KBM-7 (cell line): ENCODE measurements at regions not wholly inside any gene's neighbourhood (a gene's known extent, or its start where the extent isn't known, plus 50 kb on each side); places are given as distances from the start of the nearest gene placed in this dataset.

Experiments
- DNase-seq: peaks from one replicate; pipeline ENCODE4 v3.0.0-alpha.2; 2015
- in situ Hi-C: fragments of 300-500 bp; cut with MboI; formaldehyde crosslinking; loops from 2 replicates; pipeline ENCODE4 v1.14.3; 2020; ENCODE audit warnings: low sequenced_read_pairs, low pct_unique_long_range_greater_than_20kb, mixed read lengths

DNA sequence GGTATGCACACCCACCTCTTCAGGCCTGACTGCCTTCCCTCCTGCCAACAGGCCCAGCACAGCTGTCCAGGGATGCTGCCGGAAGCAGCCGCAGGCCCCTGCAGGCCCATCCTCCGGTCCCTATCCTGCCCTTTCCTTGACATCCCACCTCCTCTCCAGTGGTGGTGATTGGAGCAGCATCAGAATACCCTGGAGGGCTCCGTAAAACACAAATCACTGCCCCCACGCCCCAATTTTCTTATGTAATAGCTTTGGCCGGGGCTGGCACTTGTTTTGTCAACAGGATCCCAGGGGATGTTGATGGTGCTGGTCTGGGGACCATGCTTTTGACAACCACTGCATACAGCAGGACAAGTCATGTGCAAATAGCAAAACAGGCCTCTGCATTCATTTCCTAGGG, 274.5 kb downstream of the GADD45G start:
- in situ Hi-C loops = no loop called here

DNA sequence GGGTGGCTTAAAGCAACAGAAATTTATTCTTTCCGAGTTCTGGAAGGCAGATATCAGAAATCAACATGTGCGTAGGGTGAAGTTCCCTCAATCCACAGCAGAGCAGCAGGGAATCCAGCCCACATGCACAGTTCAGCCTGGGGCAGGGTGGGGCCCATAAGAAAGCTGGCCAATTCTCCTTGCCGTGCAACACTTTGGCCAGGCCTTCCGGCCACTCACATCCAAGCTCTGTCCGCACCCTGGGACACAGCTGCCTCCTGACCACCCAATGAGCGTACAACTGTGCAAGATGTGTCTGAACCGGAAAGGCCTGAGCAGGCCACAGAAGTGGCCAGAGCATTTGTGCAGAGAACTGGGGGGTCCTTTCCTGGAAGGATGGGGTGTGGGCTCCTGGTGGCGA, 274.9 kb downstream of the GADD45G start:
- in situ Hi-C loops = no loop called here
- DNase-seq = no peak

More for the DNA sequence above, 274.5 kb downstream of the GADD45G start:
- DNase-seq = no peak

DNA sequence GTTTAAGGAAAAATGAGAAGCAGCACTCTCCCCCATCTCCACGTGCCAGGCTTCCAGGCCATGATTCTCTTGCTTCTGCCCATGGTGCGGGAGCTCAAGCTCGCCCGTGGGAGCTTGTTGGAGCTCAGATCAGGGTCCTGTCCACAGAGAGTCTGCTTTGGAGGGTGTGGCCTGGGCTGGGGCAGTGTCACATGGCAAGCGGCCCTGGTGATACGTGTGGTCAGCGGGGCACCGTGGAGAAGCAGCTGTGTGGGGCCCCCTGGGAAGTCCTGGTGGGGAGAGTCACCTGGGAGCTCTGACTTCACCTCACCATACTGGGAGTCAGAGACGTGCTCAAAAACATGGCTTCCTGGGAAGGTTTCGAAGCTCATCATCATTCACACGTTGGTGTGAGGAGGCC, 275.3 kb downstream of the GADD45G start:
- no peak for DNase-seq
- in situ Hi-C loops = no loop called here

DNA sequence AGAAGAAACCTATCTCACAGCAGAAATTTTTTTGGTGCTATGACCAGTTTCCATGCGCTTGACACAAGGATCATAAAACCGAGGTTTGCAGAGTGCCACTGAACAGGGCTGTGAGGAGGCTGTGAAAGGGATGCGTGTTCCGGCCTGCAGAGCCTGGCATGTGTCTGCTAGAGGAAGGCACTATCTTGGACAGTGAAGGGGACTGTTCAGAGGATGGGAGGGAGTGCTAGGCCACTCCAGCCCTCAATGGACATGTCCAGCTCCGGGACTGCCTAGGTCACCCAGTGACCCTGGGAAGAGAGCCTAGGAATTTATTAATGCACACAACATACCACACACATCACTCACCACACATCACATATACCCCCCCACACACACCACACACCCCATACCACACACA, 275.9 kb downstream of the GADD45G start:
- DNase-seq = no peak
- in situ Hi-C loops = no loop called here

DNA sequence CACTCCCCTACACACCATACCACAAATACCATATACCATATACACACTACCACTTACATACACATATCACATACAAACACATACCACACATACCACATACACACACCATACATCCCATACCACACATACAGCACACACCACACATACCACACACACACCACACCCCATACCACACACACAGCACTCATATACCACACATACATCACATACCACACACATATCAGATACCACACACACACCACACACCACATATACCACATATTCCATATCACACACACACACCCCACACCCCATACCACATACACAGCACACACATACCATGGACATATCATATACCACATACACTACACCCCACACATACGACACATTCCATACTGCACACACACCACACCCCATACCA, 276.6 kb downstream of the GADD45G start:
- in situ Hi-C loops = no loop called here

DNA sequence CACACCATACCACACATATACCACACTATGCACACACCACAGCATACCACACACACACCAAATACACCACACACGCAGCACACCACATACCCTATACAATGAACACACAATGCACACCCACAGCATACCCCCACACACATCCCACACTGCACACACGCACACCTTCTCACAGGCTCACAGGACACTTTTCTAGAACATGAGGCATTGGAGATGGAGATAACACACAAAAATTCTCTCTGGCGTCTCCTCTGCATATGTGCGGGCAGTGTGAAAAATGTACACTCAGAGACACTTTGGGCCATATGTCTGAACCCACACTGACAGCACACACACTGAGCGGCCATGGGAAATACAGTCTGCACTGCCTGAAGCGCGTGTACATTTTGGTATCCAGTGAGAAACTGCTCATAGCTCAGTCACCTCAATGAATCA, 278.1 kb downstream of the GADD45G start:
- in situ Hi-C loops = no loop called here
- no peak for DNase-seq

More for the DNA sequence above, 276.6 kb downstream of the GADD45G start:
- no peak for DNase-seq

DNA sequence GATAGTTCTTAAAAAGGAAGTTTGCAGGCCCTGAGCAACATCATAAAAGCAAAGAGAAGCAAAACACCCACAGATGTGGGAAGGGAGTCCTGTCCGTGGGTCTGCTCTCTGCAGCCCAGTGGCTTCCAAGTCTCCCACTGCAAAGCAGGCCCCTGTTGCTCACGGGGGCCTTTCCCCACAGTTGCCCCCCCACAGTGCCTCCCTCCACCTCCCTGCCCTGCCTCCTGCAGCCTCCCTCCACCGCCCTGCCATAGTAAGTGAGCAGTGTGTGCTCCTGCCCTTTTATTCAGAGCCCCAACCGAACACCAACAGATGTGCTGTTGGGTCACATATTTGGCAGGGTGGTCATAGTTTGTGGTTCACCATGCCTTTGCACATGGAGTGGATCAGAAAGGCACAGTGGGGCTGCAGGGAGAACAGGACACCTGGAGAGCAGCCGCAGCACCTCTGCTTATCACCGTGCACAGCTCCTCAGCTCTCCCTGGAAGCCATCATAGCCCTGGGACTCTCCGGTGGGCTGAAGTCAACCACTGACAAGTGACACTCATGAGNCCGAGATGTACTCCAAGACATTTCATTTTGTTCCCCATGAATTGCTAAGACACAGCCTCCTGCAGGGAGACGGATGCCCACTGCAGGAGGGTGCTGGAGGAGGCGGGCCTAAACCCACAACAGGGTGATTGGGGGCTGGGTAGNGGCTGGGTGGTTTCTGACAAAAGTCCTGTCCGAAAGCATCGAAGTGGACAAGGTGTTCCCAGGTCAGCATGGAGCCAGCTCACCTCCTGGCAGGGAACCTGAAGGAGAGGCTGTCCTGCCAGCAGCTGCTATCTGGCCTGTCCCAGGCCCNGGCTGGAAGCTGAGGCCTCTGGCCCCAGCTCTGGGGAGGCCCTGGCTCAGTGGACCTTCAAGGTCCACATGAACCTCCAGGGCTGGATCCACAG, 278.9 kb downstream of the GADD45G start:
- in situ Hi-C loops = no loop called here
- DNase-seq = no peak

DNA sequence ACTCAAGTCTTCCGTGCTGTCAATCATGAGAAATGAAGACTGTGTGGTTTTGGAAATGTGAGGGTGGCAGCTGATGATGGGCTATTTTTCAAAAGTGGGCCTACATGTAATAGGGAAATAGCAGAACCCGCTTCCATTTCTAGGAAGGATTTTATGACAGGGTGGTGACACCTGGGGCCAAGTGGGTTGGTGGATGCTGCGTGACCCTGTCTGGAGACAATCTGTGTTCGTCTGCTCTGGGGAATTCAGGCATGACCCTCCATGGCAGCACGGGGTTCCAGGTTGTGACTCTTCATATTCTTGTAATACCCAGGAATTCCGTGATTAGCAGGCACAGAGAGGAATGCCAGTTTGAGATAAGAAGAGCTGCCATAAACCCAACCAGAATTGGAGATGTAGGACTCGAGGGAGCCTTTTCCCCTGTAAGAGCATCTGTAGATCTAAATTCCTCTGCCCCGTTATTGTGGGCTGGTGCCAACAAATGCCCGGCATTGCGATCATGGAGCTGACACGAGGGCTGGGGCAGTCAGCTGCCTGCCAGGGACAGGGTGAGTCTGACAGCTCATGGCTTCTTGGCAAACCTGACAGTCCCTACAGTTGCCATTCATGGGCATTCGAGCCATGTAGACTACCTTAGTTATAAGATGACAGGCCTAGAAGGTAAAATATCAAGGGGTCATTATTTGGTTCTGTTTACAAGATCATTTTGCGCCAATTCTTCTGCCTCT, 279.7 kb downstream of the GADD45G start:
- DNase-seq = no peak
- in situ Hi-C loops = no loop called here

DNA sequence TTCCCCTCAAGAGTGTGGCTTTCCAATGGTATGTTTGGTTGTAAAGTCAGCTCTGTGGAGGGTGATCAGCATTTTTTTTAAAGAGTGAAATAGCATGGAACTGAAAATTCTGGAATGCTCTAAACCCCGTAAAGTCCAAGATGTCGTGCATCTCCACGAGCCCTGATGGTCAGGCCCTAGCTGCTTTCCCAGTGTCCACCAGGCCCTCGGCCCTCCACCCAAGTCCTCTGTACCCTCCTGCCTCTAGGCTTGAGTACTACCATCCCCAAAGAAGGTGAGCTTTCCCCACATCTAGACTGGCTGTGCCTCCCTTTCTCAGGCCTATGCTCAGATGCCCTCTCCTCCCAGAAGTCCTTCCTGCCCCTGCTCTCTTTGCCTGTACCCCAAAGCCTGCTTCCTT, 280.3 kb downstream of the GADD45G start:
- in situ Hi-C loops = no loop called here
- no peak for DNase-seq

DNA sequence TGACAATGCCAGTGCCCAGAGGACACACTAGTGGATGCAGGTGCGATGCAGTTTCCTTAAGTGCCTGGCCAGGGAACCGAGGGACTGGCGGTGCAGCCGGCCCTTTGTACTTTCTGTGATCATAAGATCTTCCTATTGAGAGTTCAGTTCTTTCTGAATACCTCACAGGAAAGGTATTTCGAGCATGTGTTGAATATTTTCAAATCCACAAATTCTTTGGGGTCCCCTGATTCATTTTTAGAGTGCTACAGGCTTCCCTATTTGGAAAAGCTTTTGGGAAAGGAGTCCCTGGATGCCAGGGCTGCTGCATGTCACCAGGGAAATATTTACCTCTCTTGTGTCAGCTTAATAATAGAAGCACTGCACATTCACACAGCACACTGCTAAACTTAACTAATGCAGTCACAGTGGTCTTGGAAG, 281.5 kb downstream of the GADD45G start:
- no peak for DNase-seq
- in situ Hi-C loops = no loop called here

DNA sequence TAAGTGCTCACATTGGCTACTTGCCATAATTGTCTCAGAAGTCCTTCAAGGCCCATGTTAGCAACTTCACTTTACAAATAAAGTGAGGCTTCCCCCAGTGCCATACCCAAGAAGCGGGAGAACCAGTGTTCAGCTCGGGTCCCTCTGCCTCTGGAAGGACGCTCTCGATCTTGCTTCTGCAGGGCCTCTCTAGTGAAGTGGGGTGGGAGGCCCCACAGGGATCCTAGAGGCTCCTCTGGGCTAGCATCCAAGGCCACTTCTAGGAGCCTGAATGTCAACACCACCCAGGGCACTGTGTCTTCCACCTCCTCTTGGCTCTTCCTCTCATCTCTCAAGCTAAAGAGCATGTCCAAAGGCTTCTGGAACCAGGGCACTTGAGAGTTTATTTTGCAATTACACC, 282.5 kb downstream of the GADD45G start:
- in situ Hi-C loops = no loop called here
- no peak for DNase-seq

DNA sequence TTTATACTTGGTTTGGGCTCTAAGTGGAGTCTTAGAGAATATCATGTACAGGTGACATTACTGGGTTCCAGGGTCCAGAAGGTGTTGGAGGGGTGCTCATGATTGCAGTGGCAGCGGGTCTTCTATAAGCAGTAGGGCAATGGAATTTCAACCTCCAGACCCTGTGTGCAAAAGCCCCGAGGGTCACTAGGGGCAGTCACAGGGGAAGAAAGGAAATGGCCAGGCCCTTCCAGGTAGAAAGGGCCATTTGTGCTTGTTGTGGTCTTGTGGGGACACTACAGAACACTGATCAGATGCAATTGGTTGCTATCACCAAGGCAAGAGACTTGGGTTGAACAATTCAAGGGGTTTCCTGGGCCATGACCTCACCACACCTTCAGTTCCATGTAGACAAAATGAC, 283.4 kb downstream of the GADD45G start:
- in situ Hi-C loops = no loop called here
- no peak for DNase-seq

DNA sequence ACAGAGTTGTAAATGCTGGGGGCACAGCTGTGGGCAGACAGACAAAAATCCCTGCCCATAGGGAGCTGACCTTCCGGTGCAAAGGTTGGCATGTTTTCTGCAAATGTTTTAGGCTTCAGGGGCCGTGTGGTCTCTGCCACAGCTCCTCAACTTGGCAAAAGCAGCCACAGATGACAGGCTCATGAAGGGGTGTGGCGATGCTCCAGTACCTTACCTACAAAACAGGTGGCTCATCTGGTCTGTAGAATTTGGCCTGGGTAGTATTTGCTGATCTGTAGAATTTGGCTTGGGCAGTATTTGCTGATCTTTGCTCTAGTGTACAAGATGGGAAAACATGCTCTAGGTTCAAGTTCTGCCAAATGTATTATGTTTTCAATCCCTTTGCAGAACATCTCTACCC, 283.9 kb downstream of the GADD45G start:
- no peak for DNase-seq
- in situ Hi-C loops = no loop called here

DNA sequence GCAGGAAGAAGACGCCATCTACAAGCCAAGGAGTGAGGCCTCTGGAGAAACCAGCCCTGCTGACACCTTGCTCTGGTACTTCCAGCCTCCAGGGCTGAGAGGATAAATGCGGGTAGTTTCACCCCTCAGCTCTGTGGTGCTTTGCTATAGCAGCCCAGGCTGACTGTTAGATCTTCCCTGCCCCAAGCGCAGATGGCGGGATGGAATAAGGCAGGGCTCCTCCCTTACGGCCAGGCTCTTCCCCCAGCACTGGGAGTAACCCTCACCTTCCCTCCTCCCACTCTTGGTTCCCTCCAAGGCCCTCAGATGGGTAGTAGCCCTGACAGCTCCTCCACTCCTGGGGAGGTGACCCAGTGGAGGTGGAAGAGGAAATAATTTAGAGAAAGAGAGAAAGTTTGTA, 285.1 kb downstream of the GADD45G start:
- in situ Hi-C loops = no loop called here
- no peak for DNase-seq

DNA sequence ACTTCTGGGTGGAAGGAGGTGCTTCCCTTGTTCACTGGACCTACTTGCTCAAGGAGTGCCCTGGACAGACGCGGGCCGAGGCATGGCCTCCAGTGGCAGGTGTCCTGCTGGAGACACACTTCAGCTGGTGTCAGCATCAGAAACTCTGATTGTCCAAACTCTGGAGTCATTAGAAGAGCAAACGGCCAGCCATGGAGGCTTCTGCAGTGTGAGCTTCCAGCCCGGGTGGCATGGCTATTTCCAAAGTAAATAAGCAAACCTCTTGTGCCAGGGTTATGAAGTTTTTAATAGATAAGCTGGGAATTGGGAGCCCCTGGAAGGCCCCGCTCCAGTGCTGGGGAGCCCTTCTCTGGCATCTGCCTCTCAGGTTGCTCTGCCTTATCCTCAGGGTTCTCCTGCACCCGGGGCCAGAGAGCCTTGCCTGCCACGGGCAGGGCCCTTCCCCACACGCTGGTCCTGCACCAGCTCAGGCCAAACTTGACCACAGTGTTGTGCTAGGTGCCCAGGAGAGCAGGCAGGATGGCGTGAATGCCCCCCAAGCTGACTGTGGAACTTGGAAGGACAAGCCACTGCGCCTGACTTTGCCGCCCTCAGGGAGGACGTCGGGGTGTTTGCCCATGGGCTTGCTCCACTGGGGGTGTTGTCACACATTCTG, 285.6 kb downstream of the GADD45G start:
- no peak for DNase-seq
- in situ Hi-C loops = no loop called here

DNA sequence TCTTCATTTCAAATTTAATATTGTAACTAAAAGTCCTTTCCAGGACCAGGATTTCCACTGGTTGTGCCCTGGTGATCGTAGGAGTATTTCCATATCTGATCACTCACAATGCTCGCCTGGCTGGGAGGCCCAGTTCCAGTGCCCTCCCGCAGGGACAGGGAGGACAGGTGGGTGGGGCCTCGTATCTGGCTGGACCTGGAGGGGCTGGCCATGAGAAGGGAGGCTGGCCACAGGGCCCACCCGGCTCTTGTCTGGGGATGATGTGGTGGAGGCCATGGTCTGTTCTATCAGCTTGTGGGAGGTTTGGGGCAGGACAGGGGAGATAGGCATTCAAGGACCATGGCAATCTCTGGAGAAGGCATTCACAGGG, 286.4 kb downstream of the GADD45G start:
- no peak for DNase-seq
- in situ Hi-C loops = no loop called here

DNA sequence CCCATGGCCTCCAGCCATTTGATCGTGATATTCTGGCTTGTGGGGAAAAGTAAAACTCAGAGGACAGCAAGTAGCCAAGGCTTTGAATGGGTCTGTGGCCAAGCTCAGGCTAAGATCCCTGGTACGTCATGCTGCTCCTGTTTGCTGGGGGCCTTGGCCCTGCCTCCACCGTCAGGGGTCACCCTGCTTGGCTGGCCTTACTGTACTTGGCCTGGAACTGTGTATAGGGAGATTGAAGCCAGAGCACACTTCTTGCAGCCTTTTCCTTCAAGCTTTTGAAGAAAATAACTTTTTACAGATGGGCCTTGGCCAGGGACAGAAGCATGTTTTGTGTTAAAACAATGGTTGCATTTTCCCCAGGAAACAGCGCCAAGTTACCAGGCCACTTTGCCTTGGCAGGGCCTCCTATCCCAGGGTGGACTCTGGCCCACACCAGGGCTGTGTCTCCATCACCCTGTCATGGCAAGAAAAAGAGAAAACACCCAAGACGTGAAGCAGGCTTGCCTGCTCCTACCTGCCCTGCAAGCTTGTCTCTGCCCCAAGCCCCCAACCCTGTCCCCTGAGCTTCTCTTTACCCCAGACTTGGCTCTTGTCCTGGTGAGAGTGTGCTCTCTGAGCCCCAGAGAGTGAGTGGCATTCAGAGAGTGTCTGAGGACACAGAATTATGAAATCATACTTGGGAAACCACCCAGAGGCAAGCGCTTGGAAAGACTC, 286.9 kb downstream of the GADD45G start:
- in situ Hi-C loops = no loop called here
- no peak for DNase-seq

DNA sequence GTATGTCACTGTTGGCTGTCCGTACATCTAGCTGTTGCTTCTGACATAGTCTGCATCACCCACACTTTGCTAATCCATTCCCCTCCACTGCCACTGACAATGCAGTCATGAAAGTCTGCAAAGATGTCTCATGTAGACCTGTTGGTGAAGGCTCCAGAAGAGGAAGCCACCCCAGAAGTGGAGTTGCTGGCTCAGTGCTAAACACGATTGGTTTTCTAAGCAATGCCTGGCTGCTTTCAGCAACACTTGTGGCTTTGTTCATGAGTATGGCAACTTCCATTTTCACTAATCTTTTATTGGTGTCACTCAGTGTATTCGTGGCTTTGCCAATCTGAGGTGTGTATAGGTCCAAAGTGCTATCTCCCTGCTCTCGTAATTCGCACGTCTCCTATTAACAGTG, 288.1 kb downstream of the GADD45G start:
- in situ Hi-C loops = no loop called here
- no peak for DNase-seq

DNA sequence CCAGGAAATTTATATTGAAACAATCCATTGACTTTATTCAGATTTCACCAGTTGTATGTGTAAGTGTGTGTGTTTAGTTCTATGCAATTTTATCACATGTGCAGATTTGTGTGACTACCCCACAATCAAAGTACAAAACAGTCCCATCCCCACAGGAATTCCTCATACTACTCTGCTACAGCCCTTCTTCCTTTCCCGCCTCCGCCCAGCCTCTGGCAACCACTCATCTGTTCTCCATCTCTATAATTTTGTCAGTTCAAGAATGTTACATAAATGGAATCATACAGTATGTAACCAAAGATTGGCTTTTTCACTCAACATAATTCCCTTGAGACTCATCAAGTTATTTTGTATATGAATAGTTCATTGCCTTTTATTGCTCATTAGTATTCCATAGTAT, 289.1 kb downstream of the GADD45G start:
- no peak for DNase-seq
- in situ Hi-C loops = no loop called here
